ENCODE measurements at regions not wholly inside any gene's neighbourhood (a gene's known extent, or its start where the extent isn't known, plus 50 kb on each side); places are given as distances from the start of the nearest gene placed in this dataset.

- no peak overlapping the region for H3K4me2 ChIP-seq (ENCODE audit: low read depth, low read length, poor library complexity, severe bottlenecking)
- no peaks in the 10 kb centered on the region for H3K27me3 ChIP-seq (ENCODE audit: insufficient read depth, low read length, poor library complexity, severe bottlenecking)
- H3K4me1 ChIP-seq (ENCODE audit: insufficient read depth, low read length, poor library complexity, severe bottlenecking): no peaks in the 10 kb centered on the region
- no peaks in the 10 kb centered on the region for H3K36me3 ChIP-seq (ENCODE audit: insufficient read depth, low read length)
- no peaks in the 10 kb centered on the region for H3K79me2 ChIP-seq (ENCODE audit: insufficient read depth, low read length)
- H3K4me3 ChIP-seq (ENCODE audit: low read length, poor library complexity, severe bottlenecking): no peak overlapping the region
- H3F3A ChIP-seq (ENCODE audit: low read depth): no peaks in the 10 kb centered on the region
- no peaks in the 10 kb centered on the region for H3K9me2 ChIP-seq (replicated peaks; ENCODE audit: low read depth, low read length)
- H2AFZ ChIP-seq (ENCODE audit: low read length): no peak overlapping the region
- peaks cover 5% of the 10 kb centered on the region; the same call in 1 of the 2 replicates for H3K9me3 ChIP-seq (ENCODE audit: insufficient read depth, low read depth, low read length)
- H3K9ac ChIP-seq (ENCODE audit: low read depth, low read length, poor library complexity, severe bottlenecking): no peak overlapping the region
- H4K20me1 ChIP-seq (ENCODE audit: insufficient read depth, low read length, poor library complexity, severe bottlenecking): no peaks in the 10 kb centered on the region
- TF ChIP-seq EZH2phosphoT487 (IDR thresholded peaks at IDR 0.05; ENCODE audit: borderline replicate concordance) (no peak), CTCF (conservative IDR thresholded peaks at IDR 0.05; ENCODE audit: low read length) (no peak)
These were observed 62.0 kb upstream of the IGSF21 start for GRCh38 chr1:18045621-18046020.

- H3K4me1 ChIP-seq (ENCODE audit: insufficient read depth, low read length, poor library complexity, severe bottlenecking): no peaks in the 10 kb centered on the region
- no peak overlapping the region for H3K4me3 ChIP-seq (ENCODE audit: low read length, poor library complexity, severe bottlenecking)
- H3K9me3 ChIP-seq (ENCODE audit: insufficient read depth, low read depth, low read length): peaks cover 5% of the 10 kb centered on the region; the same call in 1 of the 2 replicates
- no peaks in the 10 kb centered on the region for H4K20me1 ChIP-seq (ENCODE audit: insufficient read depth, low read length, poor library complexity, severe bottlenecking)
- H3K4me2 ChIP-seq (ENCODE audit: low read depth, low read length, poor library complexity, severe bottlenecking): no peak overlapping the region
- H3F3A ChIP-seq (ENCODE audit: low read depth): no peaks in the 10 kb centered on the region
- H3K36me3 ChIP-seq (ENCODE audit: insufficient read depth, low read length): no peaks in the 10 kb centered on the region
- no peak overlapping the region for H3K9ac ChIP-seq (ENCODE audit: low read depth, low read length, poor library complexity, severe bottlenecking)
- TF ChIP-seq EZH2phosphoT487 (IDR thresholded peaks at IDR 0.05; ENCODE audit: borderline replicate concordance) (no peak), CTCF (conservative IDR thresholded peaks at IDR 0.05; ENCODE audit: low read length) (no peak)
- H3K27me3 ChIP-seq (ENCODE audit: insufficient read depth, low read length, poor library complexity, severe bottlenecking): no peaks in the 10 kb centered on the region
- no peaks in the 10 kb centered on the region for H3K9me2 ChIP-seq (replicated peaks; ENCODE audit: low read depth, low read length)
- no peaks in the 10 kb centered on the region for H3K79me2 ChIP-seq (ENCODE audit: insufficient read depth, low read length)
- no peak overlapping the region for H2AFZ ChIP-seq (ENCODE audit: low read length)
These were observed 60.5 kb upstream of the IGSF21 start for GRCh38 chr1:18047122-18047521.

- Histone ChIP-seq H3K4me1 (ENCODE audit: insufficient read depth, low read length, poor library complexity, severe bottlenecking) (no peaks in the 10 kb centered on the region), H3K9ac (ENCODE audit: low read depth, low read length, poor library complexity, severe bottlenecking) (no peak overlapping the region), H2AFZ (ENCODE audit: low read length) (no peak overlapping the region), H3K4me2 (ENCODE audit: low read depth, low read length, poor library complexity, severe bottlenecking) (no peak overlapping the region), H3K9me3 (ENCODE audit: insufficient read depth, low read depth, low read length) (peaks cover 5% of the 10 kb centered on the region; the same call in 1 of the 2 replicates), H3K4me3 (ENCODE audit: low read length, poor library complexity, severe bottlenecking) (no peak overlapping the region), H3K36me3 (ENCODE audit: insufficient read depth, low read length) (no peaks in the 10 kb centered on the region), H3K79me2 (ENCODE audit: insufficient read depth, low read length) (no peaks in the 10 kb centered on the region), H3K9me2 (replicated peaks; ENCODE audit: low read depth, low read length) (no peaks in the 10 kb centered on the region), H4K20me1 (ENCODE audit: insufficient read depth, low read length, poor library complexity, severe bottlenecking) (no peaks in the 10 kb centered on the region), H3F3A (ENCODE audit: low read depth) (no peaks in the 10 kb centered on the region), H3K27me3 (ENCODE audit: insufficient read depth, low read length, poor library complexity, severe bottlenecking) (no peaks in the 10 kb centered on the region)
- TF ChIP-seq EZH2phosphoT487 (IDR thresholded peaks at IDR 0.05; ENCODE audit: borderline replicate concordance) (no peak), CTCF (conservative IDR thresholded peaks at IDR 0.05; ENCODE audit: low read length) (no peak)
These were observed 58.4 kb upstream of the IGSF21 start for GRCh38 chr1:18049228-18049627.
